WTC11 (cell line): ENCODE measurements at regions not wholly inside any gene's neighbourhood (a gene's known extent, or its start where the extent isn't known, plus 50 kb on each side); places are given as distances from the start of the nearest gene placed in this dataset.

Source experiments
- ATAC-seq: fragments of 200-7000 bp; cut with Tn5 transposase; 2 replicates; pipeline ENCODE4 v1.10.0; 2021; ENCODE audit warnings: mild to moderate bottlenecking, moderate library complexity
- CTCF ChIA-PET: fragments of 300-600 bp; sonication (Branson Sonifier 250); formaldehyde crosslinking; loops from one replicate; lab custom pipeline; 2021; ENCODE audit warnings: antibody characterized with exemption; lab: Charles Lee
- POLR2A ChIA-PET: fragments of 350-600 bp; sonication (Branson Sonifier 250); formaldehyde crosslinking; loops from one replicate; lab custom pipeline; 2021; ENCODE audit warnings: antibody characterized with exemption; lab: Charles Lee
- DNase-seq: peaks from one replicate; pipeline ENCODE4 v3.0.0; 2021; ENCODE audit warnings: low spot score
- H3K27ac Mint-ChIP-seq: 2 replicates; pipeline ENCODE4 v1.8.0; 2021; ENCODE audit warnings: mixed read lengths
- H3K27me3 Mint-ChIP-seq: 2 replicates; pipeline ENCODE4 v1.8.0; 2021; ENCODE audit warnings: low read depth, mild to moderate bottlenecking, moderate library complexity, mixed read lengths
- H3K36me3 Mint-ChIP-seq: 2 replicates; pipeline ENCODE4 v1.8.0; 2021; ENCODE audit warnings: mixed read lengths
- H3K4me1 Mint-ChIP-seq: 2 replicates; pipeline ENCODE4 v1.8.0; 2022; ENCODE audit warnings: mixed read lengths
- H3K4me3 Mint-ChIP-seq: 2 replicates; pipeline ENCODE4 v1.8.0; 2021; ENCODE audit warnings: mild to moderate bottlenecking, moderate library complexity, mixed read lengths
- H3K9me3 Mint-ChIP-seq: 2 replicates; pipeline ENCODE4 v1.8.0; 2021; ENCODE audit warnings: mixed read lengths
- ARID4B ChIP-seq: sonication (generic); formaldehyde crosslinking; IDR thresholded peaks from 2 replicates; pipeline ENCODE4 v1.8.0; 2023; ENCODE audit warnings: missing genetic modification reagents, mild to moderate bottlenecking, borderline replicate concordance
- ATF3 ChIP-seq: sonication (generic); formaldehyde crosslinking; conservative IDR thresholded peaks from 2 replicates; pipeline ENCODE4 v1.8.1; 2022; ENCODE audit warnings: mild to moderate bottlenecking, missing genetic modification reagents
- CDX4 ChIP-seq: fragments of 250-450 bp; sonication (Bioruptor Pico); IDR thresholded peaks from 2 replicates; pipeline ENCODE4 v1.9.0; 2021; ENCODE audit warnings: moderate library complexity, mild to moderate bottlenecking, inconsistent platforms, borderline replicate concordance
- FOXJ3 ChIP-seq: sonication (generic); formaldehyde crosslinking; IDR thresholded peaks from 2 replicates; pipeline ENCODE4 v1.9.0; 2021; ENCODE audit warnings: missing genetic modification reagents, mild to moderate bottlenecking, borderline replicate concordance
- IRF1 ChIP-seq: sonication (generic); formaldehyde crosslinking; IDR thresholded peaks from 2 replicates; pipeline ENCODE4 v1.8.0; 2023; ENCODE audit warnings: missing genetic modification reagents
- NFYB ChIP-seq: sonication (generic); formaldehyde crosslinking; conservative IDR thresholded peaks from 2 replicates; pipeline ENCODE4 v1.8.0; 2022; ENCODE audit warnings: low read depth, missing genetic modification reagents
- OVOL2 ChIP-seq: fragments of 250-450 bp; sonication (Bioruptor Pico); IDR thresholded peaks from 2 replicates; pipeline ENCODE4 v1.9.0; 2021; ENCODE audit warnings: mild to moderate bottlenecking, borderline replicate concordance
- ZNF263 ChIP-seq: sonication (generic); formaldehyde crosslinking; IDR thresholded peaks from 2 replicates; pipeline ENCODE4 v1.8.1; 2022; ENCODE audit warnings: low read depth, mild to moderate bottlenecking, moderate library complexity, missing genetic modification reagents
- ZNF317 ChIP-seq: sonication (generic); formaldehyde crosslinking; IDR thresholded peaks from 2 replicates; pipeline ENCODE4 v1.8.1; 2023; ENCODE audit warnings: low read depth, mild to moderate bottlenecking, moderate library complexity, missing genetic modification reagents, borderline replicate concordance
- ZNF532 ChIP-seq: fragments of 250-450 bp; sonication (Bioruptor Pico); IDR thresholded peaks from 2 replicates; pipeline ENCODE4 v1.9.0; 2021; ENCODE audit warnings: mild to moderate bottlenecking, borderline replicate concordance
- TF ChIP-seq, protein P1 (sequence below): sonication (generic); formaldehyde crosslinking; IDR thresholded peaks from 2 replicates; pipeline ENCODE4 v1.8.1; 2022; ENCODE audit warnings: low read depth, mild to moderate bottlenecking, moderate library complexity, missing genetic modification reagents, borderline replicate concordance
- TF ChIP-seq, protein P2 (sequence below): sonication (generic); formaldehyde crosslinking; IDR thresholded peaks from 2 replicates; pipeline ENCODE4 v1.8.1; 2023; ENCODE audit warnings: mild to moderate bottlenecking, moderate library complexity, missing genetic modification reagents

DNA sequence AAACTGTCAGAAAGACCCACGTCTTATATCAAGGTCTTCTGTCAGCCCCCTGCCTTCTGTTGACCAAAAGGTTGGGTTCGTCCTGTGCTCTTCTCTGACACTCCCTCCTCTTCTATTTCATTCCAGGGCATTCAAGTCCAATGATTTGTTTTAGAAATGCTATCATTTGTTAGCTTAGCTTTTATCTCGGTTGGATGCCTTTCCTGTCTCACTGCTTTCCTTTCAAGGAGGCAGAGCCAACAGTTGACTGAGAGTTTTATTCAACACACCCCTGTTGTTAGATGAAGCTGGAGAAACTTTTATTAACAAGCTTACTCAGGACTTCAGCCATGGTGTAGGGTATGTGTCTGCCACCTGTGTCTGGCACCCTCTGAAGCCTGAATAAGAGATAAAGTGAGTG, 112.0 kb upstream of the SLC7A14 start (continued):
- TF ChIP-seq, protein P1, sequence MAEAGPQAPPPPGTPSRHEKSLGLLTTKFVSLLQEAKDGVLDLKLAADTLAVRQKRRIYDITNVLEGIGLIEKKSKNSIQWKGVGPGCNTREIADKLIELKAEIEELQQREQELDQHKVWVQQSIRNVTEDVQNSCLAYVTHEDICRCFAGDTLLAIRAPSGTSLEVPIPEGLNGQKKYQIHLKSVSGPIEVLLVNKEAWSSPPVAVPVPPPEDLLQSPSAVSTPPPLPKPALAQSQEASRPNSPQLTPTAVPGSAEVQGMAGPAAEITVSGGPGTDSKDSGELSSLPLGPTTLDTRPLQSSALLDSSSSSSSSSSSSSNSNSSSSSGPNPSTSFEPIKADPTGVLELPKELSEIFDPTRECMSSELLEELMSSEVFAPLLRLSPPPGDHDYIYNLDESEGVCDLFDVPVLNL (CRISPR knock-in tag), result no peak
- TF ChIP-seq ATF3 (CRISPR knock-in tag) (no peak), ZNF317 (CRISPR knock-in tag) (no peak), ZNF532 (CRISPR knock-in tag) (no peak), CDX4 (CRISPR knock-in tag) (no peak), IRF1 (CRISPR knock-in tag) (no peak), FOXJ3 (no peak), ARID4B (CRISPR knock-in tag) (no peak)
- TF ChIP-seq, protein P2, sequence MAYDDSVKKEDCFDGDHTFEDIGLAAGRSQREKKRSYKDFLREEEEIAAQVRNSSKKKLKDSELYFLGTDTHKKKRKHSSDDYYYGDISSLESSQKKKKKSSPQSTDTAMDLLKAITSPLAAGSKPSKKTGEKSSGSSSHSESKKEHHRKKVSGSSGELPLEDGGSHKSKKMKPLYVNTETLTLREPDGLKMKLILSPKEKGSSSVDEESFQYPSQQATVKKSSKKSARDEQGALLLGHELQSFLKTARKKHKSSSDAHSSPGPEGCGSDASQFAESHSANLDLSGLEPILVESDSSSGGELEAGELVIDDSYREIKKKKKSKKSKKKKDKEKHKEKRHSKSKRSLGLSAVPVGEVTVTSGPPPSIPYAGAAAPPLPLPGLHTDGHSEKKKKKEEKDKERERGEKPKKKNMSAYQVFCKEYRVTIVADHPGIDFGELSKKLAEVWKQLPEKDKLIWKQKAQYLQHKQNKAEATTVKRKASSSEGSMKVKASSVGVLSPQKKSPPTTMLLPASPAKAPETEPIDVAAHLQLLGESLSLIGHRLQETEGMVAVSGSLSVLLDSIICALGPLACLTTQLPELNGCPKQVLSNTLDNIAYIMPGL (CRISPR knock-in tag), result no peak

- no peak for TF ChIP-seq OVOL2 (CRISPR knock-in tag)
- no peak for TF ChIP-seq NFYB (CRISPR knock-in tag)
- no peak for TF ChIP-seq ZNF263
- TF ChIP-seq, all 79 proteins: peak for 0
- no peak overlapping the region for H3K27ac Mint-ChIP-seq
- CTCF ChIA-PET, result no interaction called here
Measured at GRCh38 chr3:170697131-170697530, 111.3 kb upstream of the SLC7A14 start.

More at GRCh38 chr3:170697131-170697530, 111.3 kb upstream of the SLC7A14 start:
- DNase-seq (no peak), ATAC-seq (no peak)
- POLR2A ChIA-PET, result no interaction called here
- Mint-ChIP-seq H3K4me3 (no peak overlapping the region), H3K4me1 (peaks cover 19% of the 10 kb centered on the region), H3K36me3 (no peaks in the 10 kb centered on the region), H3K27me3 (peaks cover 4% of the 10 kb centered on the region), H3K9me3 (peaks cover 6% of the 10 kb centered on the region)
